NCI-H82 (cell line): ENCODE measurements at regions not wholly inside any gene's neighbourhood (a gene's known extent, or its start where the extent isn't known, plus 50 kb on each side); places are given as distances from the start of the nearest gene placed in this dataset.

ENCODE experiments used
- DNase-seq: peaks from one replicate; lab custom pipeline; 2025; lab: John Stamatoyannopoulos, UW

- no peak for DNase-seq
Measured at GRCh38 chr10:57168611-57169240, 807.7 kb upstream of the ZWINT start.

GRCh38 chr10:57165671-57166070 is 804.6 kb upstream of the ZWINT start:
- DNase-seq, result no peak

- no peak for DNase-seq
Measured at GRCh38 chr10:57162231-57162630, 801.2 kb upstream of the ZWINT start.

- DNase-seq, result no peak
Measured at GRCh38 chr10:57161157-57161556, 800.1 kb upstream of the ZWINT start.

- no peak for DNase-seq
Measured at GRCh38 chr10:57145548-57145947, 784.5 kb upstream of the ZWINT start.

- no peak for DNase-seq
Measured at GRCh38 chr10:57142925-57143576, 782.0 kb upstream of the ZWINT start.

GRCh38 chr10:57141708-57142107 is 780.6 kb upstream of the ZWINT start:
- no peak for DNase-seq

- no peak for DNase-seq
Measured at GRCh38 chr10:57119684-57120083, 758.6 kb upstream of the ZWINT start.

- DNase-seq, result no peak
Measured at GRCh38 chr10:57113545-57113944, 752.5 kb upstream of the ZWINT start.

GRCh38 chr10:57102236-57102635 is 741.2 kb upstream of the ZWINT start:
- no peak for DNase-seq

GRCh38 chr10:57098146-57098545 is 737.1 kb upstream of the ZWINT start:
- DNase-seq, result no peak

- DNase-seq, result no peak
Measured at GRCh38 chr10:57096044-57096443, 735.0 kb upstream of the ZWINT start.

- no peak for DNase-seq
Measured at GRCh38 chr10:57094965-57095364, 733.9 kb upstream of the ZWINT start.

- no peak for DNase-seq
Measured at GRCh38 chr10:57094083-57094482, 733.0 kb upstream of the ZWINT start.

- no peak for DNase-seq
Measured at GRCh38 chr10:57053530-57053929, 692.5 kb upstream of the ZWINT start.

- no peak for DNase-seq
Measured at GRCh38 chr10:57049096-57049495, 688.0 kb upstream of the ZWINT start.

- no peak for DNase-seq
Measured at GRCh38 chr10:57038531-57038930, 677.5 kb upstream of the ZWINT start.

GRCh38 chr10:57035310-57035709 is 674.3 kb upstream of the ZWINT start:
- no peak for DNase-seq

GRCh38 chr10:57032301-57032700 is 671.2 kb upstream of the ZWINT start:
- DNase-seq, result peak; percentile 7

GRCh38 chr10:57031346-57031745 is 670.3 kb upstream of the ZWINT start:
- DNase-seq, result no peak

GRCh38 chr10:57026307-57026706 is 665.2 kb upstream of the ZWINT start:
- DNase-seq, result no peak

GRCh38 chr10:57023626-57024025 is 662.6 kb upstream of the ZWINT start:
- DNase-seq, result no peak

GRCh38 chr10:57018452-57018851 is 657.4 kb upstream of the ZWINT start:
- no peak for DNase-seq
